HG03175 (cell line): ENCODE measurements at regions not wholly inside any gene's neighbourhood (a gene's known extent, or its start where the extent isn't known, plus 50 kb on each side); places are given as distances from the start of the nearest gene placed in this dataset.
A peak's percentile ranks its signal among the peaks of the same experiment; 100 is the strongest.
"Not testable (repeated sequence)": the region's sequence is repeated elsewhere in the genome, so short reads cannot be mapped to it uniquely, and the experiment has no call there.

Source experiments
- ATAC-seq: cut with Tn5 transposase; IDR thresholded peaks from one replicate; pipeline ENCODE4 v1.9.1; 2021; ENCODE audit warnings: mild to moderate bottlenecking, moderate library complexity; ENCODE audit not compliant: unreplicated experiment

- no peak for ATAC-seq
Observed at GRCh38 chr1:189752461-189752995, 725.1 kb downstream of the BRINP3 start.

- ATAC-seq, result not testable (repeated sequence)
Observed at GRCh38 chr1:189755100-189755499, 722.6 kb downstream of the BRINP3 start.

- ATAC-seq, result peak; percentile 51
Observed at GRCh38 chr1:189764391-189765320, 713.0 kb downstream of the BRINP3 start.

GRCh38 chr1:189769448-189769847, 708.2 kb downstream of the BRINP3 start:
- no peak for ATAC-seq

- no peak for ATAC-seq
Observed at GRCh38 chr1:189774721-189775287, 702.9 kb downstream of the BRINP3 start.

- no peak for ATAC-seq
Observed at GRCh38 chr1:189775343-189775742, 702.3 kb downstream of the BRINP3 start.

- no peak for ATAC-seq
Observed at GRCh38 chr1:189779034-189779433, 698.6 kb downstream of the BRINP3 start.

GRCh38 chr1:189782295-189782694, 695.4 kb downstream of the BRINP3 start:
- ATAC-seq, result no peak

GRCh38 chr1:189783456-189783855, 694.2 kb downstream of the BRINP3 start:
- ATAC-seq, result no peak

GRCh38 chr1:189786761-189787160, 690.9 kb downstream of the BRINP3 start:
- ATAC-seq, result no peak

- no peak for ATAC-seq
Observed at GRCh38 chr1:189787201-189787600, 690.5 kb downstream of the BRINP3 start.

- no peak for ATAC-seq
Observed at GRCh38 chr1:189790335-189790734, 687.3 kb downstream of the BRINP3 start.

- ATAC-seq, result no peak
Observed at GRCh38 chr1:189803364-189803763, 674.3 kb downstream of the BRINP3 start.

- ATAC-seq, result no peak
Observed at GRCh38 chr1:189804352-189804751, 673.3 kb downstream of the BRINP3 start.

- ATAC-seq, result no peak
Observed at GRCh38 chr1:189805735-189806134, 671.9 kb downstream of the BRINP3 start.

- not testable (repeated sequence) for ATAC-seq
Observed at GRCh38 chr1:189810639-189811038, 667.0 kb downstream of the BRINP3 start.

GRCh38 chr1:189811960-189812359, 665.7 kb downstream of the BRINP3 start:
- ATAC-seq, result no peak

GRCh38 chr1:189816558-189816957, 661.1 kb downstream of the BRINP3 start:
- no peak for ATAC-seq

GRCh38 chr1:189819751-189820150, 657.9 kb downstream of the BRINP3 start:
- no peak for ATAC-seq

- ATAC-seq, result no peak
Observed at GRCh38 chr1:189821833-189822232, 655.8 kb downstream of the BRINP3 start.

- no peak for ATAC-seq
Observed at GRCh38 chr1:189834813-189835212, 642.9 kb downstream of the BRINP3 start.

- no peak for ATAC-seq
Observed at GRCh38 chr1:189847613-189848012, 630.1 kb downstream of the BRINP3 start.
